HCT116 (cell line): ENCODE measurements at regions not wholly inside any gene's neighbourhood (a gene's known extent, or its start where the extent isn't known, plus 50 kb on each side); places are given as distances from the start of the nearest gene placed in this dataset.

Experiments used
- ATF3 ChIP-seq: IDR thresholded peaks from 2 replicates; pipeline ENCODE4 v1.6.1; 2012
- EGR1 ChIP-seq: IDR thresholded peaks from 2 replicates; pipeline ENCODE4 v1.6.1; 2012; ENCODE audit warnings: low read depth
- FOSL1 ChIP-seq: IDR thresholded peaks from 2 replicates; pipeline ENCODE4 v1.6.1; 2012; ENCODE audit warnings: low read depth
- MAX ChIP-seq: IDR thresholded peaks from 2 replicates; pipeline ENCODE4 v1.6.1; 2012
- POLR2A ChIP-seq: IDR thresholded peaks from 2 replicates; pipeline ENCODE4 v1.7.0; 2011; ENCODE audit warnings: borderline replicate concordance; ENCODE audit not compliant: insufficient read depth, insufficient read length; ENCODE audit errors: extremely low read depth
- TCF7L2 ChIP-seq: IDR thresholded peaks from 2 replicates; pipeline ENCODE4 v1.7.0; 2011; ENCODE audit warnings: borderline replicate concordance, inconsistent platforms; ENCODE audit not compliant: insufficient read depth, insufficient read length; ENCODE audit errors: extremely low read depth
- TF ChIP-seq, protein P1 (sequence below), 3 experiments: fragments of 200-600 bp in 1 of 3; sonication (generic) in 1 of 3; IDR thresholded peaks in 2 of 3; conservative IDR thresholded peaks in 1 of 3; 2 replicates each; pipeline ENCODE4 v1.5.1; 2012 to 2017; ENCODE audit warnings: low read depth in 2 of 3, low read length in 2 of 3, antibody characterized with exemption in 1 of 3, borderline replicate concordance in 1 of 3, control low read depth in 1 of 3, mild to moderate bottlenecking in 1 of 3, mixed read lengths in 1 of 3, mixed run types in 1 of 3, moderate library complexity in 1 of 3; ENCODE audit not compliant: insufficient read depth in 1 of 3
- TF ChIP-seq, protein P2 (sequence below): IDR thresholded peaks from 2 replicates; pipeline ENCODE4 v1.6.1; 2011; ENCODE audit warnings: mild to moderate bottlenecking, low read length, moderate library complexity; ENCODE audit not compliant: insufficient replicate concordance; ENCODE audit errors: extremely low read depth

- TF ChIP-seq, protein P1, sequence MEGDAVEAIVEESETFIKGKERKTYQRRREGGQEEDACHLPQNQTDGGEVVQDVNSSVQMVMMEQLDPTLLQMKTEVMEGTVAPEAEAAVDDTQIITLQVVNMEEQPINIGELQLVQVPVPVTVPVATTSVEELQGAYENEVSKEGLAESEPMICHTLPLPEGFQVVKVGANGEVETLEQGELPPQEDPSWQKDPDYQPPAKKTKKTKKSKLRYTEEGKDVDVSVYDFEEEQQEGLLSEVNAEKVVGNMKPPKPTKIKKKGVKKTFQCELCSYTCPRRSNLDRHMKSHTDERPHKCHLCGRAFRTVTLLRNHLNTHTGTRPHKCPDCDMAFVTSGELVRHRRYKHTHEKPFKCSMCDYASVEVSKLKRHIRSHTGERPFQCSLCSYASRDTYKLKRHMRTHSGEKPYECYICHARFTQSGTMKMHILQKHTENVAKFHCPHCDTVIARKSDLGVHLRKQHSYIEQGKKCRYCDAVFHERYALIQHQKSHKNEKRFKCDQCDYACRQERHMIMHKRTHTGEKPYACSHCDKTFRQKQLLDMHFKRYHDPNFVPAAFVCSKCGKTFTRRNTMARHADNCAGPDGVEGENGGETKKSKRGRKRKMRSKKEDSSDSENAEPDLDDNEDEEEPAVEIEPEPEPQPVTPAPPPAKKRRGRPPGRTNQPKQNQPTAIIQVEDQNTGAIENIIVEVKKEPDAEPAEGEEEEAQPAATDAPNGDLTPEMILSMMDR (IDR thresholded peaks at IDR 0.05 in 2 of 3, conservative IDR thresholded peaks at IDR 0.05 in 1 of 3; ENCODE audit: borderline replicate concordance in 1 of 3, insufficient read depth in 1 of 3, low read depth in 2 of 3, low read length in 2 of 3), result no peak
- no peak for TF ChIP-seq TCF7L2
- TF ChIP-seq FOSL1, result no peak
- TF ChIP-seq, protein P2, sequence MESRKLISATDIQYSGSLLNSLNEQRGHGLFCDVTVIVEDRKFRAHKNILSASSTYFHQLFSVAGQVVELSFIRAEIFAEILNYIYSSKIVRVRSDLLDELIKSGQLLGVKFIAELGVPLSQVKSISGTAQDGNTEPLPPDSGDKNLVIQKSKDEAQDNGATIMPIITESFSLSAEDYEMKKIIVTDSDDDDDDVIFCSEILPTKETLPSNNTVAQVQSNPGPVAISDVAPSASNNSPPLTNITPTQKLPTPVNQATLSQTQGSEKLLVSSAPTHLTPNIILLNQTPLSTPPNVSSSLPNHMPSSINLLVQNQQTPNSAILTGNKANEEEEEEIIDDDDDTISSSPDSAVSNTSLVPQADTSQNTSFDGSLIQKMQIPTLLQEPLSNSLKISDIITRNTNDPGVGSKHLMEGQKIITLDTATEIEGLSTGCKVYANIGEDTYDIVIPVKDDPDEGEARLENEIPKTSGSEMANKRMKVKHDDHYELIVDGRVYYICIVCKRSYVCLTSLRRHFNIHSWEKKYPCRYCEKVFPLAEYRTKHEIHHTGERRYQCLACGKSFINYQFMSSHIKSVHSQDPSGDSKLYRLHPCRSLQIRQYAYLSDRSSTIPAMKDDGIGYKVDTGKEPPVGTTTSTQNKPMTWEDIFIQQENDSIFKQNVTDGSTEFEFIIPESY, result no peak
- TF ChIP-seq EGR1, result no peak
- no peak for TF ChIP-seq POLR2A
- no peak for TF ChIP-seq ATF3
- TF ChIP-seq MAX, result no peak
Measured at GRCh38 chr7:69448071-69448470, 150.2 kb upstream of the AUTS2 start.
